ENCODE measurements at regions not wholly inside any gene's neighbourhood (a gene's known extent, or its start where the extent isn't known, plus 50 kb on each side); places are given as distances from the start of the nearest gene placed in this dataset.

DNA sequence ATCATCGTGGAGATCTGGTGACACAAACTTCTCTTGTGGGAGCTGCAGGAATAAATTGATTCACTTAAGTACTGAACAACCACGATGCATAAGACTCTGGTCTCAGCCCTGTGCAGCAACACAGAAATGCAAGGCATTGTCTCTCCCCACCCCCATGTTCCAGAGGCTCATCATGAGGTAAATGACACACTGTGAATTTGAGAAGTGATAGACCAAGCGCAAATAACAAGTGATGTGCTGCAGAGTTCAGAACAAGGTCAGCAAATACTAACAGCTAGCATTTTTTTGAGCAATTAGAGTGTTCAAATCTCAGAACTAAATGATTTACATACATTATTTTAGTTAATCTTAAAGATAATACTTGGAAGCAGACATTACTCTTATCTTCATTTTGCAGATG is 223.7 kb downstream of the SEC16B start:
- TF ChIP-seq CTCF (conservative IDR thresholded peaks at IDR 0.05; ENCODE audit: low read depth, low read length) (no peak), EZH2 (IDR thresholded peaks at IDR 0.05; ENCODE audit: low read length, unreplicated experiment) (no peak), EZH2phosphoT487 (IDR thresholded peaks at IDR 0.05; ENCODE audit: borderline replicate concordance, low read length) (no peak)

All from PC-3 (cell line).